K562 (cell line): ENCODE measurements at regions not wholly inside any gene's neighbourhood (a gene's known extent, or its start where the extent isn't known, plus 50 kb on each side); places are given as distances from the start of the nearest gene placed in this dataset.
A peak's percentile ranks its signal among the peaks of the same experiment; 100 is the strongest.

ENCODE experiments used
- ARID2 ChIP-seq: fragments of 450-650 bp; IDR thresholded peaks from 2 replicates; pipeline ENCODE4 v1.6.1; 2017; ENCODE audit warnings: antibody characterized with exemption, mild to moderate bottlenecking
- CEBPB ChIP-seq: fragments of 450-650 bp; IDR thresholded peaks from 2 replicates; pipeline ENCODE4 v1.6.1; 2016; ENCODE audit warnings: missing genetic modification characterization, missing compliant biosample characterization
- CEBPG ChIP-seq, 3 experiments: fragments of 200-800 bp in 1 of 3; sonication (Bioruptor generic) in 1 of 3; sonication (generic) in 1 of 3; formaldehyde crosslinking in 1 of 3; IDR thresholded peaks in 2 of 3; conservative IDR thresholded peaks in 1 of 3; 2 replicates each; pipeline versions ENCODE4 v1.6.1 to v1.8.0; 2016 to 2022; ENCODE audit warnings: missing compliant biosample characterization in 2 of 3, missing genetic modification characterization in 2 of 3, mild to moderate bottlenecking in 1 of 3, missing genetic modification reagents in 1 of 3
- HSF4 ChIP-seq: fragments of 250-450 bp; sonication (Bioruptor Pico); IDR thresholded peaks from 2 replicates; pipeline ENCODE4 v2.1.2; 2022; ENCODE audit warnings: mild to moderate bottlenecking, moderate library complexity, borderline replicate concordance
- IRF2 ChIP-seq: sonication (generic); formaldehyde crosslinking; IDR thresholded peaks from 2 replicates; pipeline ENCODE4 v1.8.1; 2022; ENCODE audit warnings: mild to moderate bottlenecking, missing genetic modification reagents
- KDM1A ChIP-seq, 2 experiments: fragments of 450-650 bp; IDR thresholded peaks; 2 replicates each; pipeline ENCODE4 v1.6.1; 2016; ENCODE audit warnings: mild to moderate bottlenecking in 2 of 2
- KLF13 ChIP-seq: fragments of 450-650 bp; IDR thresholded peaks from 2 replicates; pipeline ENCODE4 v1.6.1; 2016; ENCODE audit warnings: missing genetic modification characterization, low read depth, mild to moderate bottlenecking, missing compliant biosample characterization, moderate library complexity, borderline replicate concordance
- RBM39 ChIP-seq: fragments of 200-400 bp; formaldehyde crosslinking; optimal IDR thresholded peaks from 2 replicates; pipeline ENCODE3; 2018; ENCODE audit warnings: low read depth, low read length
- RUNX1 ChIP-seq: sonication (generic); IDR thresholded peaks from 2 replicates; pipeline ENCODE4 v1.6.1; 2016; ENCODE audit warnings: antibody characterized with exemption, low read depth
- SREBF2 ChIP-seq: sonication (generic); formaldehyde crosslinking; IDR thresholded peaks from 2 replicates; pipeline ENCODE4 v1.4.0; 2020; ENCODE audit warnings: mild to moderate bottlenecking, missing genetic modification reagents
- STAT5A ChIP-seq: IDR thresholded peaks from 2 replicates; pipeline ENCODE4 v1.6.1; 2012; ENCODE audit warnings: low read length, inconsistent platforms, borderline replicate concordance
- TEAD4 ChIP-seq, 2 experiments: sonication (generic) in 1 of 2; formaldehyde crosslinking in 1 of 2; IDR thresholded peaks; 2 replicates each; pipeline versions ENCODE4 v1.6.1 to v1.8.0; 2012 to 2022; ENCODE audit warnings: borderline replicate concordance in 1 of 2, inconsistent platforms in 1 of 2, low read length in 1 of 2, mild to moderate bottlenecking in 1 of 2, missing genetic modification reagents in 1 of 2
- U2AF2 ChIP-seq: fragments of 200-400 bp; formaldehyde crosslinking; optimal IDR thresholded peaks from 2 replicates; pipeline ENCODE3; 2017; ENCODE audit warnings: low read depth, mild to moderate bottlenecking, low read length
- ZNF124 ChIP-seq: sonication (generic); formaldehyde crosslinking; IDR thresholded peaks from 2 replicates; pipeline ENCODE4 v1.8.1; 2022; ENCODE audit warnings: missing genetic modification reagents
- ZNF445 ChIP-seq: fragments of 250-450 bp; sonication (Bioruptor Pico); IDR thresholded peaks from 2 replicates; pipeline ENCODE4 v1.4.0; 2020; ENCODE audit warnings: low read depth, mild to moderate bottlenecking, moderate library complexity
- ZNF551 ChIP-seq: fragments of 250-450 bp; sonication (Bioruptor Pico); IDR thresholded peaks from 2 replicates; pipeline ENCODE4 v1.5.0; 2021; ENCODE audit warnings: mild to moderate bottlenecking, moderate library complexity
- TF ChIP-seq, protein P1 (sequence below): fragments of 450-650 bp; conservative IDR thresholded peaks from 2 replicates; pipeline ENCODE4 v1.6.1; 2016; ENCODE audit warnings: missing genetic modification characterization, low read depth, mild to moderate bottlenecking, missing compliant biosample characterization, moderate library complexity
- TF ChIP-seq, protein P2 (sequence below): sonication (generic); formaldehyde crosslinking; IDR thresholded peaks from 2 replicates; pipeline ENCODE4 v1.8.1; 2023; ENCODE audit warnings: mild to moderate bottlenecking, missing genetic modification reagents
- TF ChIP-seq, protein P3 (sequence below): sonication (generic); formaldehyde crosslinking; IDR thresholded peaks from 2 replicates; pipeline ENCODE4 v1.8.0; 2022; ENCODE audit warnings: mild to moderate bottlenecking, low read depth, missing genetic modification reagents
- TF ChIP-seq, protein P4 (sequence below), 2 experiments: fragments of 450-650 bp in 1 of 2; IDR thresholded peaks; 2 replicates each; pipeline ENCODE4 v1.6.1; 2011 to 2017; ENCODE audit warnings: low read depth in 2 of 2, antibody characterized with exemption in 1 of 2, borderline replicate concordance in 1 of 2, low read length in 1 of 2, mild to moderate bottlenecking in 1 of 2, mixed read lengths in 1 of 2; ENCODE audit not compliant: control insufficient read depth in 1 of 2

DNA sequence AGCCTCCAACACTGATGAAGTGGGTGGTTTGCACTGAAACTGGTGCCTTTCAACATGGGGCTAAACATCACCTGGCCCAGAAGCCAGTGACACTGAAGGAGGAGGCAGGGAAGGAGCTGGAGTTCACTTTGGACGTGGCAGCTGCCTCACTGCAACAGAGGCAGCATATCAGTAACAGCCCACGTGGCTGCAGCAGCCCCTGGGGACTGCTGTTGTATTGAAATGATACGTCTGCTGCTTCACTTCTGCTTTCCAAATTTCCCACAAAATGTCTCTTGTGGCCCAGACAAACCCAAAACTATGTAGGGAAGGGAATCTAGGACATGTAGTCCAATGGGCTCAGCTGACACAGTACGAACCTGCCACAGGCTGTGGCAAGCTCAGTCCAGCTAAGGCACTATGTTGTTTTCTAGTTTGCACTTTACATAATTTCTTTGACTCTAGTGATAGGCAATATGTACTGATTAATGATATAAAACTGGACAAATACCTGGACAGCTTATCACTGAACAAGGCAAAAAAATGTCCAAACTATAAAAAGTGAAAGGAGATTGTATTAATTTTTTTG lies 84.7 kb upstream of the RAPGEF2 start (continued):
- TF ChIP-seq STAT5A (no peak), CEBPB (tag) (no peak), ZNF124 (CRISPR knock-in tag) (no peak), SREBF2 (no peak), ARID2 (no peak), TEAD4 (IDR thresholded peaks at IDR 0.05; ENCODE audit: low read length) (peak; percentile 32; the same call in 1 of the 2 replicates), TEAD4 (CRISPR knock-in tag; IDR thresholded peaks at IDR 0.05; ENCODE audit: borderline replicate concordance) (no peak), HSF4 (CRISPR knock-in tag) (no peak), RBM39 (no peak), ZNF551 (no peak), ZNF445 (CRISPR knock-in tag) (no peak), CEBPG (CRISPR knock-in tag; IDR thresholded peaks at IDR 0.05) (no peak), CEBPG (tag; conservative IDR thresholded peaks at IDR 0.05 in 1 of 2, IDR thresholded peaks at IDR 0.05 in 1 of 2) (no peak), KDM1A (IDR thresholded peaks at IDR 0.05) (no peak), U2AF2 (no peak), IRF2 (CRISPR knock-in tag) (no peak), KLF13 (tag) (no peak), RUNX1 (no peak)
- TF ChIP-seq, protein P1, sequence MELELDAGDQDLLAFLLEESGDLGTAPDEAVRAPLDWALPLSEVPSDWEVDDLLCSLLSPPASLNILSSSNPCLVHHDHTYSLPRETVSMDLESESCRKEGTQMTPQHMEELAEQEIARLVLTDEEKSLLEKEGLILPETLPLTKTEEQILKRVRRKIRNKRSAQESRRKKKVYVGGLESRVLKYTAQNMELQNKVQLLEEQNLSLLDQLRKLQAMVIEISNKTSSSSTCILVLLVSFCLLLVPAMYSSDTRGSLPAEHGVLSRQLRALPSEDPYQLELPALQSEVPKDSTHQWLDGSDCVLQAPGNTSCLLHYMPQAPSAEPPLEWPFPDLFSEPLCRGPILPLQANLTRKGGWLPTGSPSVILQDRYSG (tag), result no peak
- TF ChIP-seq, protein P2, sequence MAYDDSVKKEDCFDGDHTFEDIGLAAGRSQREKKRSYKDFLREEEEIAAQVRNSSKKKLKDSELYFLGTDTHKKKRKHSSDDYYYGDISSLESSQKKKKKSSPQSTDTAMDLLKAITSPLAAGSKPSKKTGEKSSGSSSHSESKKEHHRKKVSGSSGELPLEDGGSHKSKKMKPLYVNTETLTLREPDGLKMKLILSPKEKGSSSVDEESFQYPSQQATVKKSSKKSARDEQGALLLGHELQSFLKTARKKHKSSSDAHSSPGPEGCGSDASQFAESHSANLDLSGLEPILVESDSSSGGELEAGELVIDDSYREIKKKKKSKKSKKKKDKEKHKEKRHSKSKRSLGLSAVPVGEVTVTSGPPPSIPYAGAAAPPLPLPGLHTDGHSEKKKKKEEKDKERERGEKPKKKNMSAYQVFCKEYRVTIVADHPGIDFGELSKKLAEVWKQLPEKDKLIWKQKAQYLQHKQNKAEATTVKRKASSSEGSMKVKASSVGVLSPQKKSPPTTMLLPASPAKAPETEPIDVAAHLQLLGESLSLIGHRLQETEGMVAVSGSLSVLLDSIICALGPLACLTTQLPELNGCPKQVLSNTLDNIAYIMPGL, result no peak
- TF ChIP-seq, protein P3, sequence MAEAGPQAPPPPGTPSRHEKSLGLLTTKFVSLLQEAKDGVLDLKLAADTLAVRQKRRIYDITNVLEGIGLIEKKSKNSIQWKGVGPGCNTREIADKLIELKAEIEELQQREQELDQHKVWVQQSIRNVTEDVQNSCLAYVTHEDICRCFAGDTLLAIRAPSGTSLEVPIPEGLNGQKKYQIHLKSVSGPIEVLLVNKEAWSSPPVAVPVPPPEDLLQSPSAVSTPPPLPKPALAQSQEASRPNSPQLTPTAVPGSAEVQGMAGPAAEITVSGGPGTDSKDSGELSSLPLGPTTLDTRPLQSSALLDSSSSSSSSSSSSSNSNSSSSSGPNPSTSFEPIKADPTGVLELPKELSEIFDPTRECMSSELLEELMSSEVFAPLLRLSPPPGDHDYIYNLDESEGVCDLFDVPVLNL (CRISPR knock-in tag), result 0 out of 2 replicates have a peak, but pooled peaks have one; percentile 27
- TF ChIP-seq, protein P4, sequence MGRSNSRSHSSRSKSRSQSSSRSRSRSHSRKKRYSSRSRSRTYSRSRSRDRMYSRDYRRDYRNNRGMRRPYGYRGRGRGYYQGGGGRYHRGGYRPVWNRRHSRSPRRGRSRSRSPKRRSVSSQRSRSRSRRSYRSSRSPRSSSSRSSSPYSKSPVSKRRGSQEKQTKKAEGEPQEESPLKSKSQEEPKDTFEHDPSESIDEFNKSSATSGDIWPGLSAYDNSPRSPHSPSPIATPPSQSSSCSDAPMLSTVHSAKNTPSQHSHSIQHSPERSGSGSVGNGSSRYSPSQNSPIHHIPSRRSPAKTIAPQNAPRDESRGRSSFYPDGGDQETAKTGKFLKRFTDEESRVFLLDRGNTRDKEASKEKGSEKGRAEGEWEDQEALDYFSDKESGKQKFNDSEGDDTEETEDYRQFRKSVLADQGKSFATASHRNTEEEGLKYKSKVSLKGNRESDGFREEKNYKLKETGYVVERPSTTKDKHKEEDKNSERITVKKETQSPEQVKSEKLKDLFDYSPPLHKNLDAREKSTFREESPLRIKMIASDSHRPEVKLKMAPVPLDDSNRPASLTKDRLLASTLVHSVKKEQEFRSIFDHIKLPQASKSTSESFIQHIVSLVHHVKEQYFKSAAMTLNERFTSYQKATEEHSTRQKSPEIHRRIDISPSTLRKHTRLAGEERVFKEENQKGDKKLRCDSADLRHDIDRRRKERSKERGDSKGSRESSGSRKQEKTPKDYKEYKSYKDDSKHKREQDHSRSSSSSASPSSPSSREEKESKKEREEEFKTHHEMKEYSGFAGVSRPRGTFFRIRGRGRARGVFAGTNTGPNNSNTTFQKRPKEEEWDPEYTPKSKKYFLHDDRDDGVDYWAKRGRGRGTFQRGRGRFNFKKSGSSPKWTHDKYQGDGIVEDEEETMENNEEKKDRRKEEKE (IDR thresholded peaks at IDR 0.05; ENCODE audit: borderline replicate concordance in 1 of 2, control insufficient read depth in 1 of 2, low read depth in 2 of 2, low read length in 1 of 2), result no peak
